Skin epidermis (tissue), 12 donors: ENCODE measurements at regions not wholly inside any gene's neighbourhood (a gene's known extent, or its start where the extent isn't known, plus 50 kb on each side); places are given as distances from the start of the nearest gene placed in this dataset.

Experiments
- H3K27ac ChIP-seq, 21 experiments: fragments of 200-600 bp; sonication (generic) in 11 of 21; one replicate each; pipeline ENCODE4 v1.5.0; 2020; ENCODE audit warnings: mild to moderate bottlenecking in 3 of 21, inconsistent platforms in 2 of 21, moderate library complexity in 2 of 21
- H3K4me3 ChIP-seq, 7 experiments: fragments of 200-600 bp; sonication (generic) in 2 of 7; one replicate each; pipeline ENCODE4 v1.5.0; 2020; ENCODE audit warnings: inconsistent platforms in 2 of 7, mild to moderate bottlenecking in 2 of 7, moderate library complexity in 1 of 7

- no peak overlapping the region for H3K4me3 ChIP-seq
- H3K27ac ChIP-seq, result no peak overlapping the region
Observed at GRCh38 chr1:163013826-163014600, 55.1 kb upstream of the RGS4 start.

GRCh38 chr1:163006051-163006834 is 62.9 kb upstream of the RGS4 start:
- Histone ChIP-seq H3K4me3 (no peak overlapping the region), H3K27ac (no peak overlapping the region)

- Histone ChIP-seq H3K4me3 (no peak overlapping the region), H3K27ac (no peak overlapping the region)
Observed at GRCh38 chr1:162997499-162998285, 71.5 kb upstream of the RGS4 start.

GRCh38 chr1:162996261-162996660 is 72.9 kb upstream of the RGS4 start:
- H3K4me3 ChIP-seq, result no peak overlapping the region
- no peak overlapping the region for H3K27ac ChIP-seq

- Histone ChIP-seq H3K27ac (no peak overlapping the region), H3K4me3 (no peak overlapping the region)
Observed at GRCh38 chr1:162994921-162995320, 74.2 kb upstream of the RGS4 start.

- Histone ChIP-seq H3K4me3 (no peak overlapping the region), H3K27ac (no peak overlapping the region)
Observed at GRCh38 chr1:162993846-162994245, 75.3 kb upstream of the RGS4 start.

GRCh38 chr1:162992945-162993344 is 76.2 kb upstream of the RGS4 start:
- no peak overlapping the region for H3K4me3 ChIP-seq

GRCh38 chr1:162991444-162991843 is 77.7 kb upstream of the RGS4 start:
- Histone ChIP-seq H3K27ac (no peak overlapping the region), H3K4me3 (no peak overlapping the region)

More at GRCh38 chr1:162992945-162993344, 76.2 kb upstream of the RGS4 start:
- H3K27ac ChIP-seq, result no peak overlapping the region

- no peak overlapping the region for H3K27ac ChIP-seq
- H3K4me3 ChIP-seq, result no peak overlapping the region
Observed at GRCh38 chr1:162990665-162991064, 78.5 kb upstream of the RGS4 start.

- Histone ChIP-seq H3K27ac (no peak overlapping the region), H3K4me3 (no peak overlapping the region)
Observed at GRCh38 chr1:162988869-162989268, 80.3 kb upstream of the RGS4 start.

GRCh38 chr1:162987866-162988265 is 81.3 kb upstream of the RGS4 start:
- no peak overlapping the region for H3K4me3 ChIP-seq

GRCh38 chr1:162985816-162986435 is 83.2 kb upstream of the RGS4 start:
- Histone ChIP-seq H3K27ac (no peak overlapping the region), H3K4me3 (no peak overlapping the region)

More at GRCh38 chr1:162987866-162988265, 81.3 kb upstream of the RGS4 start:
- no peak overlapping the region for H3K27ac ChIP-seq

GRCh38 chr1:162984699-162985098 is 84.5 kb upstream of the RGS4 start:
- Histone ChIP-seq H3K4me3 (no peak overlapping the region), H3K27ac (no peak overlapping the region)

GRCh38 chr1:162983671-162984425 is 85.3 kb upstream of the RGS4 start:
- no peak overlapping the region for H3K4me3 ChIP-seq

GRCh38 chr1:162982364-162982763 is 86.8 kb upstream of the RGS4 start:
- no peak overlapping the region for H3K27ac ChIP-seq
- no peak overlapping the region for H3K4me3 ChIP-seq

More at GRCh38 chr1:162983671-162984425, 85.3 kb upstream of the RGS4 start:
- H3K27ac ChIP-seq, result no peak overlapping the region

GRCh38 chr1:162977944-162978568 is 91.1 kb upstream of the RGS4 start:
- Histone ChIP-seq H3K27ac (no peak overlapping the region), H3K4me3 (no peak overlapping the region)

- no peak overlapping the region for H3K4me3 ChIP-seq
- H3K27ac ChIP-seq, result no peak overlapping the region
Observed at GRCh38 chr1:162976628-162977027, 92.5 kb upstream of the RGS4 start.

- Histone ChIP-seq H3K4me3 (no peak overlapping the region), H3K27ac (no peak overlapping the region)
Observed at GRCh38 chr1:162974810-162975209, 94.4 kb upstream of the RGS4 start.

GRCh38 chr1:162973381-162973795 is 95.8 kb upstream of the RGS4 start:
- Histone ChIP-seq H3K27ac (no peak overlapping the region), H3K4me3 (no peak overlapping the region)
